ENCODE measurements at regions not wholly inside any gene's neighbourhood (a gene's known extent, or its start where the extent isn't known, plus 50 kb on each side); places are given as distances from the start of the nearest gene placed in this dataset.
A peak's percentile ranks its signal among the peaks of the same experiment; 100 is the strongest.

GRCh38 chr9:110141227-110141793 lies 66.6 kb downstream of the C9orf152 start:
- DNase-seq (ENCODE audit: low read depth) = peak; percentile 91
- Histone ChIP-seq H3K36me3 (ENCODE audit: control insufficient read depth, insufficient read depth, low read length, severe bottlenecking) (peaks cover 49% of the 10 kb centered on the region), H3K9ac (ENCODE audit: low read length) (peak overlapping the region; percentile 32), H3K9me3 (ENCODE audit: control insufficient read depth, low read length) (no peaks in the 10 kb centered on the region), H3K27me3 (replicated peaks; ENCODE audit: control insufficient read depth, insufficient read depth, low read length) (no peaks in the 10 kb centered on the region), H3K4me3 (ENCODE audit: low read length) (no peak overlapping the region), H3K4me1 (ENCODE audit: control insufficient read depth, insufficient read depth, low read length) (peaks cover 47% of the 10 kb centered on the region)

DNA sequence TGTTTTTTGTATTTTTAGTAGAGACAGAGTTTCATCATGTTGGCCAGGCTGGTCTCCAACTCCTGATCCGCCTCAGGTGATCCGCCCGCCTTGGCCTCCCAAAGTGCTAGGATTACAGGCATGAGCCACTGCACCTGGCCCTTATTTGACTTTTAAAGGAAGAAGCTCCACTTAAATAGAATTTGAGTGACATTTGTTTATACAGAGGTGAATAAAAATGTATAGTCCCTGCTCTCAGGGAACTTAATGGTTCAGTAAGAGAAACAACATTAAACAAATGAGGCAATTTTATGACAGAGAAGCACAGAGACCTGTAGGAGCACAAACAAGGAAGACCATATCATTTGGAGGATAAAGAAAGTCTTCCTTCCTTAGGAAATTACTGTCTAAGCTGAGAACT lies 65.7 kb downstream of the C9orf152 start:
- Histone ChIP-seq H3K9ac (ENCODE audit: low read length) (peak overlapping the region; percentile 14), H3K4me3 (ENCODE audit: low read length) (peak overlapping the region; percentile 4), H3K36me3 (ENCODE audit: control insufficient read depth, insufficient read depth, low read length, severe bottlenecking) (peaks cover 44% of the 10 kb centered on the region), H3K4me1 (ENCODE audit: control insufficient read depth, insufficient read depth, low read length) (peaks cover 44% of the 10 kb centered on the region), H3K9me3 (ENCODE audit: control insufficient read depth, low read length) (no peaks in the 10 kb centered on the region), H3K27me3 (replicated peaks; ENCODE audit: control insufficient read depth, insufficient read depth, low read length) (no peaks in the 10 kb centered on the region)
- DNase-seq (ENCODE audit: low read depth) = no peak

- no peak for DNase-seq (ENCODE audit: low read depth)
- Histone ChIP-seq H3K4me1 (ENCODE audit: control insufficient read depth, insufficient read depth, low read length) (peaks cover 46% of the 10 kb centered on the region), H3K9me3 (ENCODE audit: control insufficient read depth, low read length) (no peaks in the 10 kb centered on the region), H3K36me3 (ENCODE audit: control insufficient read depth, insufficient read depth, low read length, severe bottlenecking) (peaks cover 37% of the 10 kb centered on the region), H3K9ac (ENCODE audit: low read length) (peak overlapping the region; percentile 14), H3K27me3 (replicated peaks; ENCODE audit: control insufficient read depth, insufficient read depth, low read length) (no peaks in the 10 kb centered on the region), H3K4me3 (ENCODE audit: low read length) (peak overlapping the region; percentile 4)
Observed at GRCh38 chr9:110142868-110143481, 65.0 kb downstream of the C9orf152 start.

GRCh38 chr9:110143485-110143884 lies 64.5 kb downstream of the C9orf152 start:
- Histone ChIP-seq H3K9ac (ENCODE audit: low read length) (peak overlapping the region; percentile 10), H3K4me3 (ENCODE audit: low read length) (no peak overlapping the region), H3K4me1 (ENCODE audit: control insufficient read depth, insufficient read depth, low read length) (peaks cover 51% of the 10 kb centered on the region), H3K27me3 (replicated peaks; ENCODE audit: control insufficient read depth, insufficient read depth, low read length) (no peaks in the 10 kb centered on the region), H3K9me3 (ENCODE audit: control insufficient read depth, low read length) (no peaks in the 10 kb centered on the region), H3K36me3 (ENCODE audit: control insufficient read depth, insufficient read depth, low read length, severe bottlenecking) (peaks cover 32% of the 10 kb centered on the region)
- no peak for DNase-seq (ENCODE audit: low read depth)

GRCh38 chr9:110143950-110144545 lies 63.9 kb downstream of the C9orf152 start:
- no peaks in the 10 kb centered on the region for H3K9me3 ChIP-seq (ENCODE audit: control insufficient read depth, low read length)
- no peak overlapping the region for H3K4me3 ChIP-seq (ENCODE audit: low read length)
- no peak for DNase-seq (ENCODE audit: low read depth)
- no peak overlapping the region for H3K9ac ChIP-seq (ENCODE audit: low read length)
- H3K27me3 ChIP-seq (replicated peaks; ENCODE audit: control insufficient read depth, insufficient read depth, low read length) = no peaks in the 10 kb centered on the region
- H3K36me3 ChIP-seq (ENCODE audit: control insufficient read depth, insufficient read depth, low read length, severe bottlenecking) = peaks cover 26% of the 10 kb centered on the region
- peaks cover 56% of the 10 kb centered on the region for H3K4me1 ChIP-seq (ENCODE audit: control insufficient read depth, insufficient read depth, low read length)

DNA sequence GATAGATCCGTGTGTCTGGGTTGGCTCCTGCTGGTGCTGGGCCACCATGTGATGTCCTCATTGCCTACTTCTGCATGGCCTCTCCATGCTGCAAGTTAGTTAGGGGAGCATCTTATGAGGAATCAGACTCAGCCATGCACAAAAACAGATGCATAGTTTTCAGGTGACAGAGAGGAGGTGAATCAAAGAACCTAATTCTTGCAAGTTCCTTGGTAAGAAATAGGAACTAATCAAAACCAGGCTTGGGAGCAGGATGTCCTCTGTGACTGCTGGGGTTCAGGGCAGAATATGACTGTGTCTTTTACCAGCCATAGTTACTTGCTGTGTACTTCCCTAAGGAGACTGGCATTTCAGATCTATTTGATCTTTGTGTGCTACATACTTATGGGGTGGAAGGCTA lies 61.6 kb downstream of the C9orf152 start:
- H3K27me3 ChIP-seq (replicated peaks; ENCODE audit: control insufficient read depth, insufficient read depth, low read length) = no peaks in the 10 kb centered on the region
- H3K36me3 ChIP-seq (ENCODE audit: control insufficient read depth, insufficient read depth, low read length, severe bottlenecking) = peaks cover 15% of the 10 kb centered on the region
- peaks cover 59% of the 10 kb centered on the region for H3K4me1 ChIP-seq (ENCODE audit: control insufficient read depth, insufficient read depth, low read length)
- no peak for DNase-seq (ENCODE audit: low read depth)
- no peak overlapping the region for H3K9ac ChIP-seq (ENCODE audit: low read length)
- no peak overlapping the region for H3K4me3 ChIP-seq (ENCODE audit: low read length)
- no peaks in the 10 kb centered on the region for H3K9me3 ChIP-seq (ENCODE audit: control insufficient read depth, low read length)

- DNase-seq (ENCODE audit: low read depth) = peak; percentile 24
- Histone ChIP-seq H3K36me3 (ENCODE audit: control insufficient read depth, insufficient read depth, low read length, severe bottlenecking) (peaks cover 18% of the 10 kb centered on the region), H3K9me3 (ENCODE audit: control insufficient read depth, low read length) (no peaks in the 10 kb centered on the region), H3K9ac (ENCODE audit: low read length) (peak overlapping the region; percentile 49), H3K4me1 (ENCODE audit: control insufficient read depth, insufficient read depth, low read length) (peaks cover 50% of the 10 kb centered on the region), H3K27me3 (replicated peaks; ENCODE audit: control insufficient read depth, insufficient read depth, low read length) (no peaks in the 10 kb centered on the region), H3K4me3 (ENCODE audit: low read length) (peak overlapping the region; percentile 22)
Observed at GRCh38 chr9:110148384-110148783, 59.6 kb downstream of the C9orf152 start.

GRCh38 chr9:110148891-110149290 lies 59.1 kb downstream of the C9orf152 start:
- no peaks in the 10 kb centered on the region for H3K27me3 ChIP-seq (replicated peaks; ENCODE audit: control insufficient read depth, insufficient read depth, low read length)
- H3K4me3 ChIP-seq (ENCODE audit: low read length) = peak overlapping the region; percentile 22
- H3K9ac ChIP-seq (ENCODE audit: low read length) = peak overlapping the region; percentile 49
- no peak for DNase-seq (ENCODE audit: low read depth)
- peaks cover 18% of the 10 kb centered on the region for H3K36me3 ChIP-seq (ENCODE audit: control insufficient read depth, insufficient read depth, low read length, severe bottlenecking)
- H3K9me3 ChIP-seq (ENCODE audit: control insufficient read depth, low read length) = no peaks in the 10 kb centered on the region
- H3K4me1 ChIP-seq (ENCODE audit: control insufficient read depth, insufficient read depth, low read length) = peaks cover 50% of the 10 kb centered on the region
